ENCODE measurements at regions not wholly inside any gene's neighbourhood (a gene's known extent, or its start where the extent isn't known, plus 50 kb on each side); places are given as distances from the start of the nearest gene placed in this dataset.

GRCh38 chr12:90174956-90175355 lies 466.3 kb upstream of the ATP2B1 start:
- no peak overlapping the region for H3K4me3 ChIP-seq (ENCODE audit: low read depth, low read length)
- TF ChIP-seq CTCF (IDR thresholded peaks at IDR 0.05; ENCODE audit: insufficient read depth, low read depth, low read length, missing control alignments): no peak
- DNase-seq (ENCODE audit: low read depth): no peak

GRCh38 chr12:90174198-90174510 lies 465.5 kb upstream of the ATP2B1 start:
- DNase-seq (ENCODE audit: low read depth): peak; percentile 7
- H3K4me3 ChIP-seq (ENCODE audit: low read depth, low read length): no peak overlapping the region
- TF ChIP-seq CTCF (IDR thresholded peaks at IDR 0.05; ENCODE audit: insufficient read depth, low read depth, low read length, missing control alignments): no peak

GRCh38 chr12:90173499-90174197 lies 465.0 kb upstream of the ATP2B1 start:
- TF ChIP-seq CTCF (IDR thresholded peaks at IDR 0.05; ENCODE audit: insufficient read depth, low read depth, low read length, missing control alignments): no peak
- H3K4me3 ChIP-seq (ENCODE audit: low read depth, low read length): no peak overlapping the region
- no peak for DNase-seq (ENCODE audit: low read depth)

- no peak for DNase-seq (ENCODE audit: low read depth)
- no peak overlapping the region for H3K4me3 ChIP-seq (ENCODE audit: low read depth, low read length)
- no peak for TF ChIP-seq CTCF (IDR thresholded peaks at IDR 0.05; ENCODE audit: insufficient read depth, low read depth, low read length, missing control alignments)
Measured at GRCh38 chr12:90172524-90172923, 463.9 kb upstream of the ATP2B1 start.

- H3K4me3 ChIP-seq (ENCODE audit: low read depth, low read length): no peak overlapping the region
- TF ChIP-seq CTCF (IDR thresholded peaks at IDR 0.05; ENCODE audit: insufficient read depth, low read depth, low read length, missing control alignments): no peak
- DNase-seq (ENCODE audit: low read depth): no peak
Measured at GRCh38 chr12:90170740-90171139, 462.1 kb upstream of the ATP2B1 start.

- no peak for DNase-seq (ENCODE audit: low read depth)
- no peak for TF ChIP-seq CTCF (IDR thresholded peaks at IDR 0.05; ENCODE audit: insufficient read depth, low read depth, low read length, missing control alignments)
- H3K4me3 ChIP-seq (ENCODE audit: low read depth, low read length): no peak overlapping the region
Measured at GRCh38 chr12:90167518-90168208, 459.0 kb upstream of the ATP2B1 start.

GRCh38 chr12:90166671-90167070 lies 458.0 kb upstream of the ATP2B1 start:
- DNase-seq (ENCODE audit: low read depth): no peak
- TF ChIP-seq CTCF (IDR thresholded peaks at IDR 0.05; ENCODE audit: insufficient read depth, low read depth, low read length, missing control alignments): no peak
- H3K4me3 ChIP-seq (ENCODE audit: low read depth, low read length): no peak overlapping the region
